ENCODE measurements at regions not wholly inside any gene's neighbourhood (a gene's known extent, or its start where the extent isn't known, plus 50 kb on each side); places are given as distances from the start of the nearest gene placed in this dataset.

- TF ChIP-seq CTCF (IDR thresholded peaks at IDR 0.05; ENCODE audit: insufficient read depth, low read depth, low read length), result no peak
- no peak for TF ChIP-seq EZH2 (IDR thresholded peaks at IDR 0.05; ENCODE audit: insufficient read depth, low read length)
Observed at GRCh38 chr6:41428336-41428995, 93.1 kb downstream of the NCR2 start.

Data from astrocyte (in vitro differentiated cells and primary cell).